Naive thymus-derived CD8-positive, alpha-beta T cell (primary cell): ENCODE measurements at regions not wholly inside any gene's neighbourhood (a gene's known extent, or its start where the extent isn't known, plus 50 kb on each side); places are given as distances from the start of the nearest gene placed in this dataset.
"Not testable (repeated sequence)": the region's sequence is repeated elsewhere in the genome, so short reads cannot be mapped to it uniquely, and the experiment has no call there.

ENCODE experiments used
- ATAC-seq, 2 donors: fragments of 150-1000 bp; cut with Tn5 transposase in 1 of 2; sonication (Bioruptor Pico), chemical (Tn5 transposase) in 1 of 2; 1 replicate in 1 of 2; 2 replicates in 1 of 2; pipeline ENCODE4 v1.10.0; 2021; ENCODE audit warnings: mild to moderate bottlenecking in 2 of 2, moderate library complexity in 2 of 2
- POLR2A ChIA-PET: fragments of 350-600 bp; sonication (Branson Sonifier 250); formaldehyde crosslinking; loops from one replicate; lab custom pipeline; 2021; ENCODE audit warnings: antibody characterized with exemption; lab: Charles Lee
- DNase-seq, 10 donors: peaks; one replicate each; pipeline versions ENCODE4 v3.0.0 to v3.0.0-alpha.2; 2020 to 2022
- H3K27ac Mint-ChIP-seq, 10 donors: one replicate each; pipeline ENCODE4 v1.8.0; 2020 to 2022; ENCODE audit warnings: mild to moderate bottlenecking in 10 of 10, mixed read lengths in 10 of 10, moderate library complexity in 4 of 10, inconsistent platforms in 1 of 10
- H3K27me3 Mint-ChIP-seq, 5 donors: one replicate each; pipeline ENCODE4 v1.8.0; 2021 to 2022; ENCODE audit warnings: mixed read lengths in 5 of 5
- H3K36me3 Mint-ChIP-seq, 3 donors: one replicate each; pipeline ENCODE4 v1.8.0; 2020 to 2022; ENCODE audit warnings: mixed read lengths in 3 of 3, mild to moderate bottlenecking in 2 of 3, inconsistent platforms in 1 of 3
- H3K4me1 Mint-ChIP-seq, 4 donors: one replicate each; pipeline ENCODE4 v1.8.0; 2021 to 2022; ENCODE audit warnings: mixed read lengths in 4 of 4
- H3K4me3 Mint-ChIP-seq, 10 donors: one replicate each; pipeline ENCODE4 v1.8.0; 2020 to 2022; ENCODE audit warnings: mild to moderate bottlenecking in 10 of 10, mixed read lengths in 10 of 10, moderate library complexity in 6 of 10, inconsistent platforms in 1 of 10
- H3K9me3 Mint-ChIP-seq, 9 donors: one replicate each; pipeline ENCODE4 v1.8.0; 2020 to 2022; ENCODE audit warnings: mixed read lengths in 9 of 9, mild to moderate bottlenecking in 3 of 9, inconsistent platforms in 1 of 9, moderate library complexity in 1 of 9

DNA sequence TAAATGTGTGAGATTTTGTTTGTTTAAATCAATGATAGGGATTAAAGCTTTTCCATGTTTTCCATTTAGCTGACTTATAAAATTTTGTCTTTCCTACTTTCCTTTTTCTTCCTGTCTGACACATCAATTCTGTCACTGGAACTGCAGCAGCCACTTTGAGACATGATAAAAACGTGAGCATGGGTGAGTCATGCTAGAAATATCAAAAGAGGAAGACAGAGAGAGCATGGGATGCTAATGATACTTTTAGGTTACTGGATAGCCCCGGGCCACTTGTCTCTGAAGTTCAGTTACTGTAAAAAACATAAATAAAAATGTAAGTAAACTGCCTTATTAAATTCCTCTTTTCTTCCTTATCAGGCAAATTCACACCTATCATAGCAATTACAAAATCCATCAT lies 1332.0 kb upstream of the PCDH20 start:
- no peaks in the 10 kb centered on the region for H3K4me1 Mint-ChIP-seq
- no peaks in the 10 kb centered on the region for H3K36me3 Mint-ChIP-seq
- POLR2A ChIA-PET = no interaction called here
- no peak for ATAC-seq
- H3K4me3 Mint-ChIP-seq = no peak overlapping the region
- H3K9me3 Mint-ChIP-seq = peaks cover 0 to 24% (median 4%) of the 10 kb centered on the region in 9 donors
- no peak overlapping the region for H3K27ac Mint-ChIP-seq
- H3K27me3 Mint-ChIP-seq = no peaks in the 10 kb centered on the region
- DNase-seq = no peak

DNA sequence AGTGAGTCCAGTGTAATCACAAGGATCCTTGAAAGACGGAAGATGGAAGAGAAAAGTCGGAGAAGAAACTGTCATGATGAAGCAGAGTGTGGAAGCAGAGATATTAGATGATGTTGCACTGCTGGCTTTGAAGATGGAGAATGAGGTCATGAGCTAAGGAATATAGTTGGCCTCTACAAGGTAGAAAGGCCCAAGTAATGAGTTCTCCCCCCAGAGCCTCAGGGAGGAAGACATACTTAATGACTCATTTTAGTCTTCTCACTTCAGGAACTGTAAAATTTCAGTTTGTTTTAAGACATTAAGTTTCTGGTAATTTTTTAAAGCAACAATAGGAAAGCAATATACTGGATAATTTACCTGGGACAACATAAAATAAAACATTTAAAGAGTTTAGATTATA lies 1331.5 kb upstream of the PCDH20 start:
- Mint-ChIP-seq H3K27me3 (no peaks in the 10 kb centered on the region), H3K27ac (no peak overlapping the region), H3K4me3 (no peak overlapping the region), H3K4me1 (no peaks in the 10 kb centered on the region), H3K9me3 (peaks cover 0 to 24% (median 4%) of the 10 kb centered on the region in 9 donors), H3K36me3 (no peaks in the 10 kb centered on the region)
- DNase-seq = no peak
- POLR2A ChIA-PET = no interaction called here
- no peak for ATAC-seq

DNA sequence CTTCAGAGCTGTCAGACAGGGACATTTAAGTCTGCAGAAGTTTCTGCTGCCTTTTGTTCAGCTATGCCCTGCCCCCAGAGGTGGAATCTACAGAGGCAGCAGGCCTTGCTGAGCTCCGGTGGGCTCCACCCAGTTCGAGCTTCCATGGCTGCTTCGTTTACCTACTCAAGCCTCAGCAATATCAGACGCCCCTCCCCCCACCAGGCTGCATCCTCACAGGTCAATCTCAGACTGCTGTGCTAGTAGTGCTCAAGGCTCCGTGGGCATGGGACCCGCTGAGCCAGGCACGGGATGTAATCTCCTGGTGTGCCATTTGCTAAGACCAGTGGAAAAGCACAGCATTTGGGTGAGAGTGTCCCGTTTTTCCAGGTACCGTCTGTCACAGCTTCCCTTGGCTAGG lies 1314.1 kb upstream of the PCDH20 start:
- POLR2A ChIA-PET, H3K4me1 Mint-ChIP-seq, DNase-seq, H3K4me3 Mint-ChIP-seq, H3K27me3 Mint-ChIP-seq, H3K27ac Mint-ChIP-seq, H3K36me3 Mint-ChIP-seq, ATAC-seq: not testable (repeated sequence)
- H3K9me3 Mint-ChIP-seq = peaks cover 4 to 38% (median 12%) of the 10 kb centered on the region in 9 donors

DNA sequence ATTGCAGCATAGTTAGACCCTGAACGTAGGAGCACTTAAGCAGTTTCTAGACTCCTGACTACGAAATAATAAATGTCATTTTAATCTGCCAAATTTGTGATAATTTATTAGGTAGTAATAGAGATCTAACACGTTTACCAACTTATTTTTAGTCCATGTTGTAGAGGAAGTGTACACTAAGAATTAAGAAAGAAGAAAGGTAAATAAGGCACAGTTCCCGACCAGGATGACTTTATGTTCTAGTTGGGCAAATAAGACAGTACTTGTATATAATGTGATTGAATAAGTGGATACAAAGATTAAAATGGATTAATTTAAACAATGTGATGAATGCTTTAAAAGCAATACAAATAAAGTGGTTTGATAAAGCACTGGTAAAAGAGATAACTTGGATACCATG lies 1306.2 kb upstream of the PCDH20 start:
- no peak overlapping the region for H3K27ac Mint-ChIP-seq
- no peaks in the 10 kb centered on the region for H3K36me3 Mint-ChIP-seq
- no peaks in the 10 kb centered on the region for H3K27me3 Mint-ChIP-seq
- ATAC-seq = no peak
- H3K9me3 Mint-ChIP-seq = peaks cover 0 to 37% (median 7%) of the 10 kb centered on the region in 9 donors
- POLR2A ChIA-PET = no interaction called here
- no peaks in the 10 kb centered on the region for H3K4me1 Mint-ChIP-seq
- DNase-seq = no peak
- no peak overlapping the region for H3K4me3 Mint-ChIP-seq

DNA sequence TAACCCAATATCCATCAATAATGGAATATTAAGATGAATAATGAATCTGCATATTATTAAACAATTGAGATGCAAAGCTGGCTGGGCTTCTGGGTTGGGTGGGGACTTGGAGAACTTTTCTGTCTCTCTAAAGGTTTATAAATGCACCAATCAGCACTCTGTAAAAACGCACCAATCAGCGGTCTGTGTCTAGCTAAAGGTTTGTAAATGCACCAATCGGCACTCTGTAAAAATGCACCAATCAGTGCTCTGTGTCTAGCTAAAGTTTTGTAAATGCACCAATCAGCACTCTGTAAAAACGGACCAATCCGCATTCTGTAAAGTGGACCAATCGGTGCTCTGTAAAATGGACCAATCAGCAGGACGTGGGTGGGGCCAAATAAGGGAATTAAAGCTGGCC lies 1296.3 kb upstream of the PCDH20 start:
- H3K4me1 Mint-ChIP-seq, H3K36me3 Mint-ChIP-seq, ATAC-seq, DNase-seq, H3K27ac Mint-ChIP-seq, H3K27me3 Mint-ChIP-seq, POLR2A ChIA-PET, H3K4me3 Mint-ChIP-seq: not testable (repeated sequence)
- peaks cover 0 to 37% (median 7%) of the 10 kb centered on the region in 9 donors for H3K9me3 Mint-ChIP-seq

DNA sequence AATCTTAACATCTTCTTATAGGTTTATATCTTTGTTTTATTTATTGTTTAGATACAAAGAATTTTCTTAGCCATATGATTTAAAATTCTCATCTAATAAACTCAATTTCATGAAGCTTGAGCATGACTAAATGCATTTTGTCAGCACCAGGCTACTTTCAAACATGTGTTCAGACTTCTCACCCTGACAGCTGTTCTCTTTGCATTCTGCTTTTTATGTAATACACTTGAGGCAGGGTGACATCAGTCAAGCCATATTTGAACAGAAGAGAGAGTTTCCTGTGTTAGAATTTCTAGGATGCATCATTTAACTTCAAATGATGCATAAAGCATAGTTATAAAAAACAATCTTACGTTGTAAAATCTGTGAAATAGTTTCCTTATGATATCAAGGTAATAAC lies 1295.1 kb upstream of the PCDH20 start:
- no peak for ATAC-seq
- no peaks in the 10 kb centered on the region for H3K4me1 Mint-ChIP-seq
- POLR2A ChIA-PET = no interaction called here
- no peaks in the 10 kb centered on the region for H3K27me3 Mint-ChIP-seq
- no peak overlapping the region for H3K27ac Mint-ChIP-seq
- peaks cover 0 to 31% (median 6%) of the 10 kb centered on the region in 9 donors for H3K9me3 Mint-ChIP-seq
- no peak for DNase-seq
- no peak overlapping the region for H3K4me3 Mint-ChIP-seq
- H3K36me3 Mint-ChIP-seq = no peaks in the 10 kb centered on the region

DNA sequence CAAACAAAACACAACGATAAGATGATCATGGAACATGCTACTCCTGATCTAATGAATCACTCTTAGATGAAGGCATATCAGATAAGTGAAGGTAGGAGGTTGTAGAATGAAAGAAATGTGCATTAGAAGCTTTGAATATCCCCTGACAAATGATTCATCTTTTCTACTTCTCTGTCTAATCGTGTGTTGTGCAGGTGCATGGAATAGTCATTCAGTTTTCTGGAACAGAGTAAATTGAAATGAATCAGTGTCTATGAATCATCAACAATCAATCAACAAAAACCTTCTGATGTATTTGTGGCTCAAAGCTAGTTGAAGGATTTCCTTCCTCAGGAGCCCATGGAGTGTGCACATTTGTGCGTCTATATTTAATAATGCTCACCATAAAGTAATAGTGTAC lies 1290.4 kb upstream of the PCDH20 start:
- no peak overlapping the region for H3K27ac Mint-ChIP-seq
- DNase-seq = no peak

DNA sequence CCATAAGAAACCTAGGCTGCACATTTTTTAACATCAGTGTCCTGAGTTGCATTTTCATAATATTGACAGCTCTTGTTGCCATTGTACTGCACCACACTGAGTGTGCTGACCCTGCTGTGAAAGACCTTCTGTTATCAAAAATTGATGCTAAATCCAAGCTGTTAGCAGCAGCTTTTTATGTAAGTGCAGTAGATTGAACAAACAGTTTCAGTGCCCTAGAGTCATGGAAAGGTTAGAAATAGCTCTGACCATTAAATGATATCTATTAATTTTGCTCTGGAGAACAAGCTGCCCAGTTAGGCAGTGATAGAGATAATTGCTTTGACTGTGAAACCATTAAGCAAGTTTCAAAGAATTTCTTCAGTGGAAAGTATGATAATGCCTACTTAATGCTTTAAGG lies 1289.2 kb upstream of the PCDH20 start:
- Mint-ChIP-seq H3K4me1 (no peaks in the 10 kb centered on the region), H3K36me3 (no peaks in the 10 kb centered on the region), H3K9me3 (peaks cover 0 to 10% (median 0%) of the 10 kb centered on the region in 9 donors), H3K27me3 (no peaks in the 10 kb centered on the region), H3K27ac (no peak overlapping the region), H3K4me3 (no peak overlapping the region)
- no peak for ATAC-seq
- no peak for DNase-seq
- POLR2A ChIA-PET = no interaction called here

More for the DNA sequence above, 1290.4 kb upstream of the PCDH20 start:
- no peak for ATAC-seq
- Mint-ChIP-seq H3K4me3 (no peak overlapping the region), H3K36me3 (no peaks in the 10 kb centered on the region), H3K4me1 (no peaks in the 10 kb centered on the region), H3K27me3 (no peaks in the 10 kb centered on the region), H3K9me3 (peaks cover 0 to 13% (median 0%) of the 10 kb centered on the region in 9 donors)
- POLR2A ChIA-PET = no interaction called here

DNA sequence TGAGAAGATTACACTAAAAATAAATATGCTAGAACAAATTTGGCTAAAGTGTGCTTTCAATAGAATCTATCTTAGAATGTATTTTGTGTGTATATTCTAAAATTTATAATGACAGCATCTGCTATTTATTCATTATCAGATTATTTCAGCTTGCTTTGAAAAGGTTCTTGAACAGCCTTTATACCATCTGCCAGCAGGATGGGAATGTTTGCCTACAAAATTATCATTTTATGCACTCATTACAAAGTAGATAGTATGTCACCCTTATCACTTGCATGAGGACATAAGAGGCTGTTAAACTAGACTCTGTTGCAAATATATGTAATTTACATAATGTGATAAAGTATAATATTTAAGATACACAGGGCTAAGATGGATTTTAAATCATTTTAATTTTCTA lies 1286.9 kb upstream of the PCDH20 start:
- POLR2A ChIA-PET = no interaction called here
- Mint-ChIP-seq H3K27me3 (no peaks in the 10 kb centered on the region), H3K36me3 (no peaks in the 10 kb centered on the region), H3K9me3 (peaks cover 0 to 5% (median 0%) of the 10 kb centered on the region in 9 donors), H3K4me1 (no peaks in the 10 kb centered on the region), H3K27ac (no peak overlapping the region), H3K4me3 (no peak overlapping the region)
- DNase-seq (no peak), ATAC-seq (no peak)

DNA sequence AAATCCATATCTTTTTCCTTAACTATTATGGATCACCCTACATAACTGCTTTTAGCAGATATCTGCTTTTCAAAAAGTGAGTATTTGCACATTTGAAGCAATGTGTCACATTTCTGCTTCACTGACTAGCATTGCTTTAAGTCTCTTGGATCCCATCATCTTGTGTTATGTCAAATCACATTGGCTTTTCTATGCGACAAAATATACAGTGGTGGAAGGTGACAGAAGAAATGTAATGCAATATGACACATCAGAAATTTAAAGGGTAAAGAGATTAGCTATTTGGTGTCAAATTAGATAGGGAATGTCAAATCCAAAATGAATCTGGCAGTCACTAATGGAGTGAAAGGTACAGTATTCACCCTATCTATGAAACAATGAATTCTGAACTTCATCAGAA lies 1282.1 kb upstream of the PCDH20 start:
- no peak overlapping the region for H3K4me3 Mint-ChIP-seq
- H3K27me3 Mint-ChIP-seq = no peaks in the 10 kb centered on the region
- DNase-seq (no peak), ATAC-seq (no peak)
- POLR2A ChIA-PET = no interaction called here
- no peak overlapping the region for H3K27ac Mint-ChIP-seq
- H3K4me1 Mint-ChIP-seq = no peaks in the 10 kb centered on the region
- peaks cover 0 to 9% (median 0%) of the 10 kb centered on the region in 9 donors for H3K9me3 Mint-ChIP-seq
- H3K36me3 Mint-ChIP-seq = no peaks in the 10 kb centered on the region

DNA sequence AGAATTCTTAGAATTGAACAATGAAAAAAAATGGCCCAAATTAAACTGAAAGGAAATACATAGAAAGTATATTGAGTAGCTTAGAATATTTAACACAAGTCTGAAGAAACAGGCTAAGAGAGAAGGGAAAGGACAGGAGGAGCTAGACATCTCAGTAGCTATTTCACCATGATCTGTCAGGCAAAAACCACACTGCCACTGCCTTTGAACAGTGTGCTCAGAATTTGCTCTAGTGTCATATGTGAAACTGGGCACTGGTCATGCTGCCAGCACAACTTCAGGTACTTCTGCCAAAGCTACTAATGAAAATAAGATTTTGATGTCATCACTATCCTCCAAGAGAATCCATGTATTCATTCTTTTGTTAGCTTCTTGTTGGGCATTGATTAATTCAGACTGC lies 1280.8 kb upstream of the PCDH20 start:
- Mint-ChIP-seq H3K9me3 (peaks cover 0 to 11% (median 4%) of the 10 kb centered on the region in 9 donors), H3K4me1 (no peaks in the 10 kb centered on the region), H3K27ac (no peak overlapping the region), H3K4me3 (no peak overlapping the region), H3K27me3 (no peaks in the 10 kb centered on the region), H3K36me3 (no peaks in the 10 kb centered on the region)
- ATAC-seq (no peak), DNase-seq (no peak)
- POLR2A ChIA-PET = no interaction called here

DNA sequence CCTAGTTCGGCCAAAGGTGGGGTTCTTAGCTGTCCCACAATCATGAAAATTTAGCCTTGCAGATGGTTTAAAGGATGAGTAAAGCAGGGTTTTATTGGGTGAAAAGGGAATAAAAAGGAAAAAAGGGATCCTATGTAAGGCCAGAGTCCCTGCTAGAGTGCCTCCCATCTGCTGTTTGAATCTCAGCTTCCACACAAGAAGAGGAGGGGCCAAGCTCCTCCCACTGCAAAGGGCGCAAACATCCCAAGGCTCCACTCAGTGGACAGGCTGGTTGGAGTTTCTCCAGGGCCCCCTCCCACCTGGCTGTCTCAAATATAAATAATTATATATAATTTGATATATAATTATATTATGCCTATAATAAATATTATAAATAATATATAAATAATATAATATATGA lies 1272.1 kb upstream of the PCDH20 start:
- Mint-ChIP-seq H3K4me3 (no peak overlapping the region), H3K36me3 (no peaks in the 10 kb centered on the region), H3K4me1 (no peaks in the 10 kb centered on the region), H3K27ac (no peak overlapping the region), H3K27me3 (no peaks in the 10 kb centered on the region), H3K9me3 (peaks cover 0 to 9% (median 2%) of the 10 kb centered on the region in 9 donors)
- ATAC-seq (no peak), DNase-seq (no peak)
- POLR2A ChIA-PET = no interaction called here

DNA sequence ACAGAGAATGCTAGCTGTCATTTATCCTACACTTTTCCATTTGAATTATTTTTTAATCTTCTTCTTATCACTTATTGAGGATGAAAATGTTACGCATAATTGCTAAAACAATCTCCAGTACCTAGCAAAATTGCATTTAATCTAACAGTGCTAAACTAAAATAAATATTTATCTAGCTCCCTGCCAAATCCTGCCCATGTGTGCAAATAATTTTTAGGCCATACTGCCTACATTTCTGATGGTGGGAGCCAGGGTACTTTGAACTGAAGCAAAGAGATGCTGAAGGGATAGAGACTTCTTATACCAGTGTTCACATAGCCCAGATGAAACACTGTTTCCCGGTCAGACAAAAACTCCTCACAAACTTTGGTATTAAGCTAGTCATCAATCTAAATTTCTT lies 1268.7 kb upstream of the PCDH20 start:
- no peak overlapping the region for H3K4me3 Mint-ChIP-seq
- POLR2A ChIA-PET = no interaction called here
- no peaks in the 10 kb centered on the region for H3K36me3 Mint-ChIP-seq
- no peaks in the 10 kb centered on the region for H3K4me1 Mint-ChIP-seq
- H3K9me3 Mint-ChIP-seq = peaks cover 0 to 13% (median 3%) of the 10 kb centered on the region in 9 donors
- no peak overlapping the region for H3K27ac Mint-ChIP-seq
- no peak for DNase-seq
- no peak for ATAC-seq
- H3K27me3 Mint-ChIP-seq = no peaks in the 10 kb centered on the region

DNA sequence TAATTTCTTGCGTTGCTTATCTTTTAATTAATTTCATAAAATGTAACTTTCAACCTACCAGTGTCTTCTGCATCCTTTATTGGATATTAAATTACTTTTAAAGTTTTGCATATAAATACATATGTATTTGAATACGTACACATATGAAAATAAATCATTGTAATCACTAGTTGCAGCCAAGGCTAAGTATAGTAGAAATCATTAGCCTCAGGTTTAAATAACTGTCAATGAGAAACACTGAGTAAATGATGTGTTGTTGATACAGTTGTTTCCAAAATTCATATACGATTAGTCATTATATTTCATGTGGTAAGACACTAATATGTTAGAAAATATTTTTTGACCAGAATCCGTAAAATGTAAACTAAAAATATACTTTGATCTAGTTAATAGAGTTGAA lies 1267.1 kb upstream of the PCDH20 start:
- DNase-seq (no peak), ATAC-seq (no peak)
- peaks cover 0 to 13% (median 3%) of the 10 kb centered on the region in 9 donors for H3K9me3 Mint-ChIP-seq
- H3K27me3 Mint-ChIP-seq = no peaks in the 10 kb centered on the region
- H3K27ac Mint-ChIP-seq = no peak overlapping the region
- no peaks in the 10 kb centered on the region for H3K4me1 Mint-ChIP-seq
- POLR2A ChIA-PET = no interaction called here
- H3K4me3 Mint-ChIP-seq = no peak overlapping the region
- H3K36me3 Mint-ChIP-seq = no peaks in the 10 kb centered on the region
